Stomach (tissue), 4 donors: ENCODE measurements at regions not wholly inside any gene's neighbourhood (a gene's known extent, or its start where the extent isn't known, plus 50 kb on each side); places are given as distances from the start of the nearest gene placed in this dataset.

Experiments
- EP300 ChIP-seq: sonication (generic); formaldehyde crosslinking; IDR thresholded peaks from one replicate; pipeline ENCODE4 v1.6.1; 2017; ENCODE audit warnings: antibody characterized with exemption
- POLR2AphosphoS5 ChIP-seq, 3 donors: sonication (generic); formaldehyde crosslinking; IDR thresholded peaks; one replicate each; pipeline ENCODE4 v1.6.1; 2016; ENCODE audit warnings: antibody characterized with exemption in 3 of 3
- TF ChIP-seq, protein P1 (sequence below), 7 experiments: fragments of 450-650 bp in 4 of 7; fragments of 200-600 bp in 3 of 7; sonication (generic) in 3 of 7; IDR thresholded peaks; one replicate each; pipeline ENCODE4 v1.5.1; 2016 to 2019; ENCODE audit warnings: antibody characterized with exemption in 7 of 7, control low read depth in 2 of 7, mild to moderate bottlenecking in 1 of 7

DNA sequence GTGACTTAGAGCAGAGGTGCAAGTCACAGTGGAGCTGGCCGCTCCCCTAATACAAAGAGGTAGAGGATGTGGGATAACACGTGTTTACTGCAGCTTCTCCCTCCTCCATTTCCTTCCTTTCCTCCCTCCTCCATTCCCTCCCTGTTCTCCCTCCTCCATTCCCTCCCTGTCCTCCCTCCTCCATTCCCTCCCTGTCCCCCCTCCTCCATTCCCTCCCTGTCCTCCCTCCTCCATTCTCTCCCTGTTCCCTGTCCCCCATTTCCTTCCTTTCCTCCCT, 124.0 kb downstream of the CRYAA start:
- TF ChIP-seq EP300 (no peak), POLR2AphosphoS5 (IDR thresholded peaks at IDR 0.05) (no peak)
- TF ChIP-seq, protein P1, sequence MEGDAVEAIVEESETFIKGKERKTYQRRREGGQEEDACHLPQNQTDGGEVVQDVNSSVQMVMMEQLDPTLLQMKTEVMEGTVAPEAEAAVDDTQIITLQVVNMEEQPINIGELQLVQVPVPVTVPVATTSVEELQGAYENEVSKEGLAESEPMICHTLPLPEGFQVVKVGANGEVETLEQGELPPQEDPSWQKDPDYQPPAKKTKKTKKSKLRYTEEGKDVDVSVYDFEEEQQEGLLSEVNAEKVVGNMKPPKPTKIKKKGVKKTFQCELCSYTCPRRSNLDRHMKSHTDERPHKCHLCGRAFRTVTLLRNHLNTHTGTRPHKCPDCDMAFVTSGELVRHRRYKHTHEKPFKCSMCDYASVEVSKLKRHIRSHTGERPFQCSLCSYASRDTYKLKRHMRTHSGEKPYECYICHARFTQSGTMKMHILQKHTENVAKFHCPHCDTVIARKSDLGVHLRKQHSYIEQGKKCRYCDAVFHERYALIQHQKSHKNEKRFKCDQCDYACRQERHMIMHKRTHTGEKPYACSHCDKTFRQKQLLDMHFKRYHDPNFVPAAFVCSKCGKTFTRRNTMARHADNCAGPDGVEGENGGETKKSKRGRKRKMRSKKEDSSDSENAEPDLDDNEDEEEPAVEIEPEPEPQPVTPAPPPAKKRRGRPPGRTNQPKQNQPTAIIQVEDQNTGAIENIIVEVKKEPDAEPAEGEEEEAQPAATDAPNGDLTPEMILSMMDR (IDR thresholded peaks at IDR 0.05), result no peak
